OCI-LY3 (cell line): ENCODE measurements at regions not wholly inside any gene's neighbourhood (a gene's known extent, or its start where the extent isn't known, plus 50 kb on each side); places are given as distances from the start of the nearest gene placed in this dataset.

Source experiments
- H2AFZ ChIP-seq: fragments of 200-600, 300-600 bp; shearing (Covaris generic); 2 replicates; pipeline ENCODE4 v1.6.0; 2014; ENCODE audit warnings: antibody characterized with exemption, low read depth, low read length
- H3K27ac ChIP-seq: fragments of 200-600, 300-600 bp; sonication (generic); 2 replicates; pipeline ENCODE4 v1.5.1; 2014; ENCODE audit warnings: mild to moderate bottlenecking, low read length, moderate library complexity, mixed read lengths
- H3K27me3 ChIP-seq: fragments of 200-600, 300-600 bp; sonication (generic); 2 replicates; pipeline ENCODE4 v1.6.1; 2014; ENCODE audit warnings: low read depth, low read length, mixed read lengths
- H3K36me3 ChIP-seq: fragments of 200-600, 300-600 bp; sonication (generic); replicated peaks from 2 replicates; pipeline ENCODE3; 2014; ENCODE audit warnings: low read depth, low read length, mixed read lengths
- H3K4me1 ChIP-seq: fragments of 300-600, 200-600 bp; sonication (generic); 2 replicates; pipeline ENCODE4 v1.6.1; 2014; ENCODE audit warnings: low read length, mixed read lengths
- H3K4me2 ChIP-seq: fragments of 200-600, 300-600 bp; sonication (generic); 2 replicates; pipeline ENCODE4 v1.6.1; 2014; ENCODE audit warnings: low read length, mixed read lengths
- H3K4me3 ChIP-seq: fragments of 300-600, 200-600 bp; sonication (generic); 2 replicates; pipeline ENCODE4 v1.5.1; 2014; ENCODE audit warnings: antibody characterized with exemption, mild to moderate bottlenecking, low read length, moderate library complexity
- H3K79me2 ChIP-seq: fragments of 300-600, 200-600 bp; shearing (Covaris generic); 2 replicates; pipeline ENCODE4 v1.6.1; 2014; ENCODE audit warnings: mild to moderate bottlenecking, low read length, mixed read lengths
- H3K9ac ChIP-seq: fragments of 300-600, 200-600 bp; shearing (Covaris generic); 2 replicates; pipeline ENCODE4 v1.6.0; 2014; ENCODE audit warnings: mild to moderate bottlenecking, low read length, moderate library complexity
- H3K9me3 ChIP-seq: fragments of 200-600, 300-600 bp; shearing (Covaris generic); 2 replicates; pipeline ENCODE4 v1.6.1; 2014; ENCODE audit warnings: low read length, mixed read lengths; ENCODE audit not compliant: insufficient read depth
- H4K20me1 ChIP-seq: fragments of 200-600, 300-600 bp; sonication (generic); 2 replicates; pipeline ENCODE4 v1.6.1; 2016; ENCODE audit warnings: low read length, mixed read lengths; ENCODE audit not compliant: insufficient read depth
- EZH2phosphoT487 ChIP-seq: fragments of 200-600 bp; shearing (Covaris generic); IDR thresholded peaks from 2 replicates; pipeline ENCODE4 v1.6.1; 2018; ENCODE audit warnings: antibody characterized with exemption, mixed run types, low read depth
- TF ChIP-seq, protein P1 (sequence below): fragments of 200-600, 300-600 bp; sonication (generic); IDR thresholded peaks from 2 replicates; pipeline ENCODE4 v1.5.1; 2014; ENCODE audit warnings: antibody characterized with exemption, low read length, low read depth

DNA sequence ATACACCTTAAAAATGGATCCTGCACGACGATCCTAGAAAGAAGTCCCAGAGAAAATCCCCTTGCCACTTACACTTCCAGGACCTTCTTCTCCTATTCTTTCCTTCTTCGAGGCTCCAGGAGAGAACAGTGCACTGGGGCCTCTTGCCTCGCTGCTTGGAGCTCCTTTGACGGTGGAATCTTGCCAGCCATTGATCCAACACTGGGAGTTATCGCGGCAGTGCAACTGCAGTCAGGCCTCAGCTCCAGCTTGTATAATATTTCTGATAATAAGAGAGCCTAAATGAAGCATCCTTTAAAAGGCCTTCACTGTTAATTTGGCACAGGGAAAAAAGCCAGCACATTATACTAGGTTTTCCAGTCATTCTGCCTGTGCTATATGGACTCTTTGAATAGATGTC, 216.9 kb upstream of the PARD3B start:
- H3K79me2 ChIP-seq: no peaks in the 10 kb centered on the region
- H3K27ac ChIP-seq: no peak overlapping the region
- TF ChIP-seq EZH2phosphoT487: no peak
- TF ChIP-seq, protein P1, sequence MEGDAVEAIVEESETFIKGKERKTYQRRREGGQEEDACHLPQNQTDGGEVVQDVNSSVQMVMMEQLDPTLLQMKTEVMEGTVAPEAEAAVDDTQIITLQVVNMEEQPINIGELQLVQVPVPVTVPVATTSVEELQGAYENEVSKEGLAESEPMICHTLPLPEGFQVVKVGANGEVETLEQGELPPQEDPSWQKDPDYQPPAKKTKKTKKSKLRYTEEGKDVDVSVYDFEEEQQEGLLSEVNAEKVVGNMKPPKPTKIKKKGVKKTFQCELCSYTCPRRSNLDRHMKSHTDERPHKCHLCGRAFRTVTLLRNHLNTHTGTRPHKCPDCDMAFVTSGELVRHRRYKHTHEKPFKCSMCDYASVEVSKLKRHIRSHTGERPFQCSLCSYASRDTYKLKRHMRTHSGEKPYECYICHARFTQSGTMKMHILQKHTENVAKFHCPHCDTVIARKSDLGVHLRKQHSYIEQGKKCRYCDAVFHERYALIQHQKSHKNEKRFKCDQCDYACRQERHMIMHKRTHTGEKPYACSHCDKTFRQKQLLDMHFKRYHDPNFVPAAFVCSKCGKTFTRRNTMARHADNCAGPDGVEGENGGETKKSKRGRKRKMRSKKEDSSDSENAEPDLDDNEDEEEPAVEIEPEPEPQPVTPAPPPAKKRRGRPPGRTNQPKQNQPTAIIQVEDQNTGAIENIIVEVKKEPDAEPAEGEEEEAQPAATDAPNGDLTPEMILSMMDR: no peak
- no peak overlapping the region for H3K4me3 ChIP-seq
- 0 out of 2 replicates have a peak, but pooled peaks cover 8% of the 10 kb centered on the region for H3K27me3 ChIP-seq
- H3K9ac ChIP-seq: no peak overlapping the region
- H2AFZ ChIP-seq: no peak overlapping the region
- H3K9me3 ChIP-seq: no peaks in the 10 kb centered on the region
- no peaks in the 10 kb centered on the region for H3K4me1 ChIP-seq
- H4K20me1 ChIP-seq: no peaks in the 10 kb centered on the region
- H3K4me2 ChIP-seq: no peak overlapping the region
- H3K36me3 ChIP-seq: no peaks in the 10 kb centered on the region

DNA sequence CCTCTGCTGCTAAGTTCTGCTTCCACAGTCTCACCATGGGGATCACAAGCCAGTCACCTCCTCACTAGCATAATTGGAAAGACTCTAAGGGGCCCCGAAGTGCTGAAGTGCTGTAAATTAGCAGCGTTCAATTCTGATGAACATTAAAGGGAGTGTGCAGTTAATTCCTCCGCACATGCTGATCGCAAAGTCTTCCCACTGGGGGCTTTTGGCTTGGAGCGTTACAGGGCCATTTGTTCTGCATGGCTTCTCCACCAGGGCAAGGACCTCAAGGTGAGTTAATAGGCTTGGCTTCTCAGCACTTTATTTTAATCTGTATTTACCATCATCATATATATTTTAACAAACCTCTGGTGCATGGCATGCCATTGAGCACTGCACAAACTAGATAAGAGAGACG, 216.3 kb upstream of the PARD3B start:
- Histone ChIP-seq H3K4me3 (no peak overlapping the region), H3K27ac (no peak overlapping the region), H3K4me2 (no peak overlapping the region), H3K9ac (no peak overlapping the region), H2AFZ (no peak overlapping the region), H3K36me3 (no peaks in the 10 kb centered on the region), H4K20me1 (no peaks in the 10 kb centered on the region), H3K4me1 (no peaks in the 10 kb centered on the region), H3K27me3 (0 out of 2 replicates have a peak, but pooled peaks cover 8% of the 10 kb centered on the region), H3K9me3 (no peaks in the 10 kb centered on the region), H3K79me2 (no peaks in the 10 kb centered on the region)
- TF ChIP-seq, protein P1: no peak
- no peak for TF ChIP-seq EZH2phosphoT487

DNA sequence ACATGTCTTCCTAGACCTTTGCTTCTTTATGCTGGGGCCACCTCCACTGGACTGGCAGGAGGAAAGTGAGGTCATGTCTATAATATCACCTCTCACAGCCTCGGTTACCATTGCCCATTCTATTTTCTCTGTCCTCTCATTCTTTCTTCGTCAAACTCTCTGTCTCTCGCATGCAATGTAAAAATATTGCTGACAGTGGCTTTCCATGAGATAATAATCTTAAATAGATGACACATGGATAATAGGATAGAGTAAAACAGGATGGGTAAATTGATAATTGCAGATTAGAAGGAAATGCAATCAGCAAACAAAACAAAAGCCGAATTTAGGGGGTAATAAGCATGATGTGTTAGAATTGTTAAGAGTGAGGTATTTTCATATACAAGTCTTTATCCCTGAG, 215.7 kb upstream of the PARD3B start:
- H3K36me3 ChIP-seq: no peaks in the 10 kb centered on the region
- H3K9me3 ChIP-seq: no peaks in the 10 kb centered on the region
- no peaks in the 10 kb centered on the region for H3K79me2 ChIP-seq
- H2AFZ ChIP-seq: no peak overlapping the region
- no peak overlapping the region for H3K27ac ChIP-seq
- no peak overlapping the region for H3K9ac ChIP-seq
- H3K4me1 ChIP-seq: no peaks in the 10 kb centered on the region
- H3K27me3 ChIP-seq: 0 out of 2 replicates have a peak, but pooled peaks cover 8% of the 10 kb centered on the region
- H3K4me3 ChIP-seq: no peak overlapping the region
- H3K4me2 ChIP-seq: no peak overlapping the region
- no peaks in the 10 kb centered on the region for H4K20me1 ChIP-seq
- TF ChIP-seq, protein P1: no peak
- no peak for TF ChIP-seq EZH2phosphoT487

DNA sequence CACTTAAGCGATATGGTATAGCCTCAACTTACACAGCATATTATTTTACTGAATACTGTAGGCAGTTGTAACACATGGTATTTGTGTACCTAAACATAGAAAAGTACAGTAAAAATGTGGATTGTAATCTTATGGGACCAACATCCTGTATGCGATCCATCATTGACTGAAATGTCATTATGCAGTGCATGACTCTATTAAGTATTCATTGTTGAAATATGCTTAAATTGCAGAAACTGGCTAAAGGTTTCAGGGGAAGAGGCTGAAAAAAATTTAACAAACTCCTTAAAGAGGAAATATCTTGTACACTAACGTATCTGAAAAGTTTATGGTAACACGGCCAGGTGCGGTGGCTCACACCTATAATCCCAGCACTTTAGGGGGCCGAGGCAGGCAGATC, 214.1 kb upstream of the PARD3B start:
- Histone ChIP-seq H3K27ac (no peak overlapping the region), H3K4me3 (no peak overlapping the region), H3K79me2 (no peaks in the 10 kb centered on the region), H3K9ac (no peak overlapping the region), H3K4me2 (no peak overlapping the region), H2AFZ (no peak overlapping the region), H3K4me1 (no peaks in the 10 kb centered on the region), H3K9me3 (no peaks in the 10 kb centered on the region), H4K20me1 (no peaks in the 10 kb centered on the region), H3K36me3 (no peaks in the 10 kb centered on the region), H3K27me3 (0 out of 2 replicates have a peak, but pooled peaks cover 8% of the 10 kb centered on the region)
- no peak for TF ChIP-seq EZH2phosphoT487
- TF ChIP-seq, protein P1: no peak
